ENCODE measurements at regions not wholly inside any gene's neighbourhood (a gene's known extent, or its start where the extent isn't known, plus 50 kb on each side); places are given as distances from the start of the nearest gene placed in this dataset.

DNA sequence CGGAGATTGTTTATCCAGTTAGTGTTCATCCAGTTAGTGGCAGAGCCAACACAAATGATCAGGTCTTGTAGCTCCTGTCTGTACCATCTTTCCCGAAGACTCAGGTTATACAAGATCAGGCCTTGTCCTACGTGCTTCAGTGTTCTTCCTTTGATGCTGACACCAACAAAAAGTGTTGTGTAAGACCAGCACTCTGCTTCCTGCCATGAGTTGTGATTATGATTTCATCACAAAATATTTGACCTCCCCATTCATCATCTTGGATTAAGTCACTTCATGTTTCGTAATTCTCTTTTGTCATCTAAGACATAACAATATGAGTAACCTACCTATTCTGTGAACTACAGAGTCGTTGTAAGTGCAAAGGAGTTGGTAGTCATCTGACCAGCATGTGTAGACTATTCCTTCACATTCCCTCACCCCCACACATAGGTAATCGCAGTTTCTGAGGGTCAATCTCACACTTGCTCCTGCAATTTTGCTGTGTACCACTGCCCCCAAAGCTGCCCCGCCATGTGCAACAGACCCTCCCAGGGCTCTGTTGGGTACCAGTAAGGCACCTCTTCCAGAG is 135.6 kb upstream of the SLC22A23 start:
- Mint-ChIP-seq H3K27ac (no peak overlapping the region), H3K4me3 (no peak overlapping the region), H3K36me3 (no peaks in the 10 kb centered on the region), H3K27me3 (ENCODE audit: low read depth) (no peaks in the 10 kb centered on the region; the same call in 1 of the 2 replicates), H3K4me1 (no peaks in the 10 kb centered on the region), H3K9me3 (peaks cover 6% of the 10 kb centered on the region; the same call in 1 of the 2 replicates)
- ATAC-seq (no peak), DNase-seq (ENCODE audit: low spot score) (no peak)
- ChIA-PET CTCF (no interaction called here), POLR2A (no interaction called here)
- peak; percentile 85 for TF ChIP-seq GABPB1 (CRISPR knock-in tag; IDR thresholded peaks at IDR 0.05)
- no peak for TF ChIP-seq IRF2 (CRISPR knock-in tag; IDR thresholded peaks at IDR 0.05; ENCODE audit: borderline replicate concordance, low read depth)

DNA sequence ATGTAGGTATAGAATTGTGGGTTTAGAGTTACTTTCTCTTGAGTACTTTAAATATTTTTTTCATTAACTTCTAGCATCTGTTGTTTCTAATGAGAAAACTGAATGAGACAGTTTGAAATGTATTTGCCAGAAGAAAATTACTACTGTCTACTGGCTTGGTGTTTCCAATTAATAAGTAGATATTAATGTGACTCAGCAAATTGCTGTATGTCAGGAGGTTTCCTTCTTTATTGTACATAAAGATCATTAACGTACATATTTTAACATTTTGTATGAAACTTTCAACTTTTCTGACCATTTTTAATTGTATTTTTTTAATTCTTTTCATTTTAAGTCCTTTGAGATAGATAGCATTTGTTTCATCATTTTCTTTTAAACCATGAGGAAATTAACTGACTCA is 135.1 kb upstream of the SLC22A23 start:
- no peak for DNase-seq (ENCODE audit: low spot score)
- peaks cover 11% of the 10 kb centered on the region for H3K9me3 Mint-ChIP-seq
- H3K4me3 Mint-ChIP-seq: no peak overlapping the region
- no peaks in the 10 kb centered on the region; the same call in 1 of the 2 replicates for H3K27me3 Mint-ChIP-seq (ENCODE audit: low read depth)
- TF ChIP-seq, protein P1, sequence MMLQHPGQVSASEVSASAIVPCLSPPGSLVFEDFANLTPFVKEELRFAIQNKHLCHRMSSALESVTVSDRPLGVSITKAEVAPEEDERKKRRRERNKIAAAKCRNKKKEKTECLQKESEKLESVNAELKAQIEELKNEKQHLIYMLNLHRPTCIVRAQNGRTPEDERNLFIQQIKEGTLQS (CRISPR knock-in tag; conservative IDR thresholded peaks at IDR 0.05): no peak
- TF ChIP-seq, protein P2, sequence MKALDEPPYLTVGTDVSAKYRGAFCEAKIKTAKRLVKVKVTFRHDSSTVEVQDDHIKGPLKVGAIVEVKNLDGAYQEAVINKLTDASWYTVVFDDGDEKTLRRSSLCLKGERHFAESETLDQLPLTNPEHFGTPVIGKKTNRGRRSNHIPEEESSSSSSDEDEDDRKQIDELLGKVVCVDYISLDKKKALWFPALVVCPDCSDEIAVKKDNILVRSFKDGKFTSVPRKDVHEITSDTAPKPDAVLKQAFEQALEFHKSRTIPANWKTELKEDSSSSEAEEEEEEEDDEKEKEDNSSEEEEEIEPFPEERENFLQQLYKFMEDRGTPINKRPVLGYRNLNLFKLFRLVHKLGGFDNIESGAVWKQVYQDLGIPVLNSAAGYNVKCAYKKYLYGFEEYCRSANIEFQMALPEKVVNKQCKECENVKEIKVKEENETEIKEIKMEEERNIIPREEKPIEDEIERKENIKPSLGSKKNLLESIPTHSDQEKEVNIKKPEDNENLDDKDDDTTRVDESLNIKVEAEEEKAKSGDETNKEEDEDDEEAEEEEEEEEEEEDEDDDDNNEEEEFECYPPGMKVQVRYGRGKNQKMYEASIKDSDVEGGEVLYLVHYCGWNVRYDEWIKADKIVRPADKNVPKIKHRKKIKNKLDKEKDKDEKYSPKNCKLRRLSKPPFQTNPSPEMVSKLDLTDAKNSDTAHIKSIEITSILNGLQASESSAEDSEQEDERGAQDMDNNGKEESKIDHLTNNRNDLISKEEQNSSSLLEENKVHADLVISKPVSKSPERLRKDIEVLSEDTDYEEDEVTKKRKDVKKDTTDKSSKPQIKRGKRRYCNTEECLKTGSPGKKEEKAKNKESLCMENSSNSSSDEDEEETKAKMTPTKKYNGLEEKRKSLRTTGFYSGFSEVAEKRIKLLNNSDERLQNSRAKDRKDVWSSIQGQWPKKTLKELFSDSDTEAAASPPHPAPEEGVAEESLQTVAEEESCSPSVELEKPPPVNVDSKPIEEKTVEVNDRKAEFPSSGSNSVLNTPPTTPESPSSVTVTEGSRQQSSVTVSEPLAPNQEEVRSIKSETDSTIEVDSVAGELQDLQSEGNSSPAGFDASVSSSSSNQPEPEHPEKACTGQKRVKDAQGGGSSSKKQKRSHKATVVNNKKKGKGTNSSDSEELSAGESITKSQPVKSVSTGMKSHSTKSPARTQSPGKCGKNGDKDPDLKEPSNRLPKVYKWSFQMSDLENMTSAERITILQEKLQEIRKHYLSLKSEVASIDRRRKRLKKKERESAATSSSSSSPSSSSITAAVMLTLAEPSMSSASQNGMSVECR (CRISPR knock-in tag; IDR thresholded peaks at IDR 0.05; ENCODE audit: borderline replicate concordance): no peak
- TF ChIP-seq CBFB (CRISPR knock-in tag; IDR thresholded peaks at IDR 0.05; ENCODE audit: low read depth): no peak
- TF ChIP-seq, protein P3, sequence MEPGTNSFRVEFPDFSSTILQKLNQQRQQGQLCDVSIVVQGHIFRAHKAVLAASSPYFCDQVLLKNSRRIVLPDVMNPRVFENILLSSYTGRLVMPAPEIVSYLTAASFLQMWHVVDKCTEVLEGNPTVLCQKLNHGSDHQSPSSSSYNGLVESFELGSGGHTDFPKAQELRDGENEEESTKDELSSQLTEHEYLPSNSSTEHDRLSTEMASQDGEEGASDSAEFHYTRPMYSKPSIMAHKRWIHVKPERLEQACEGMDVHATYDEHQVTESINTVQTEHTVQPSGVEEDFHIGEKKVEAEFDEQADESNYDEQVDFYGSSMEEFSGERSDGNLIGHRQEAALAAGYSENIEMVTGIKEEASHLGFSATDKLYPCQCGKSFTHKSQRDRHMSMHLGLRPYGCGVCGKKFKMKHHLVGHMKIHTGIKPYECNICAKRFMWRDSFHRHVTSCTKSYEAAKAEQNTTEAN (CRISPR knock-in tag; IDR thresholded peaks at IDR 0.05): no peak
- TF ChIP-seq, protein P4, sequence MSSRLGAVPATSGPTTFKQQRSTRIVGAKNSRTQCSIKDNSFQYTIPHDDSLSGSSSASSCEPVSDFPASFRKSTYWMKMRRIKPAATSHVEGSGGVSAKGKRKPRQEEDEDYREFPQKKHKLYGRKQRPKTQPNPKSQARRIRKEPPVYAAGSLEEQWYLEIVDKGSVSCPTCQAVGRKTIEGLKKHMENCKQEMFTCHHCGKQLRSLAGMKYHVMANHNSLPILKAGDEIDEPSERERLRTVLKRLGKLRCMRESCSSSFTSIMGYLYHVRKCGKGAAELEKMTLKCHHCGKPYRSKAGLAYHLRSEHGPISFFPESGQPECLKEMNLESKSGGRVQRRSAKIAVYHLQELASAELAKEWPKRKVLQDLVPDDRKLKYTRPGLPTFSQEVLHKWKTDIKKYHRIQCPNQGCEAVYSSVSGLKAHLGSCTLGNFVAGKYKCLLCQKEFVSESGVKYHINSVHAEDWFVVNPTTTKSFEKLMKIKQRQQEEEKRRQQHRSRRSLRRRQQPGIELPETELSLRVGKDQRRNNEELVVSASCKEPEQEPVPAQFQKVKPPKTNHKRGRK (CRISPR knock-in tag; IDR thresholded peaks at IDR 0.05; ENCODE audit: borderline replicate concordance): no peak
- TF ChIP-seq, protein P5, sequence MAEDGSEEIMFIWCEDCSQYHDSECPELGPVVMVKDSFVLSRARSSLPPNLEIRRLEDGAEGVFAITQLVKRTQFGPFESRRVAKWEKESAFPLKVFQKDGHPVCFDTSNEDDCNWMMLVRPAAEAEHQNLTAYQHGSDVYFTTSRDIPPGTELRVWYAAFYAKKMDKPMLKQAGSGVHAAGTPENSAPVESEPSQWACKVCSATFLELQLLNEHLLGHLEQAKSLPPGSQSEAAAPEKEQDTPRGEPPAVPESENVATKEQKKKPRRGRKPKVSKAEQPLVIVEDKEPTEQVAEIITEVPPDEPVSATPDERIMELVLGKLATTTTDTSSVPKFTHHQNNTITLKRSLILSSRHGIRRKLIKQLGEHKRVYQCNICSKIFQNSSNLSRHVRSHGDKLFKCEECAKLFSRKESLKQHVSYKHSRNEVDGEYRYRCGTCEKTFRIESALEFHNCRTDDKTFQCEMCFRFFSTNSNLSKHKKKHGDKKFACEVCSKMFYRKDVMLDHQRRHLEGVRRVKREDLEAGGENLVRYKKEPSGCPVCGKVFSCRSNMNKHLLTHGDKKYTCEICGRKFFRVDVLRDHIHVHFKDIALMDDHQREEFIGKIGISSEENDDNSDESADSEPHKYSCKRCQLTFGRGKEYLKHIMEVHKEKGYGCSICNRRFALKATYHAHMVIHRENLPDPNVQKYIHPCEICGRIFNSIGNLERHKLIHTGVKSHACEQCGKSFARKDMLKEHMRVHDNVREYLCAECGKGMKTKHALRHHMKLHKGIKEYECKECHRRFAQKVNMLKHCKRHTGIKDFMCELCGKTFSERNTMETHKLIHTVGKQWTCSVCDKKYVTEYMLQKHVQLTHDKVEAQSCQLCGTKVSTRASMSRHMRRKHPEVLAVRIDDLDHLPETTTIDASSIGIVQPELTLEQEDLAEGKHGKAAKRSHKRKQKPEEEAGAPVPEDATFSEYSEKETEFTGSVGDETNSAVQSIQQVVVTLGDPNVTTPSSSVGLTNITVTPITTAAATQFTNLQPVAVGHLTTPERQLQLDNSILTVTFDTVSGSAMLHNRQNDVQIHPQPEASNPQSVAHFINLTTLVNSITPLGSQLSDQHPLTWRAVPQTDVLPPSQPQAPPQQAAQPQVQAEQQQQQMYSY (CRISPR knock-in tag; IDR thresholded peaks at IDR 0.05): no peak
- TF ChIP-seq FOXJ3 (CRISPR knock-in tag; IDR thresholded peaks at IDR 0.05; ENCODE audit: borderline replicate concordance): no peak
- TF ChIP-seq TEAD1 (CRISPR knock-in tag; IDR thresholded peaks at IDR 0.05): no peak
- H3K4me1 Mint-ChIP-seq: no peaks in the 10 kb centered on the region
- no peak overlapping the region for H3K27ac Mint-ChIP-seq
- CTCF ChIA-PET: no interaction called here
- no peaks in the 10 kb centered on the region for H3K36me3 Mint-ChIP-seq
- no peak for ATAC-seq
- POLR2A ChIA-PET: no interaction called here

Data from WTC11 (cell line).